Activated CD8-positive, alpha-beta memory T cell treated with anti-CD3 and anti-CD28 coated beads, Interleukin-2, amount 50 U/mL, for 4 hours (primary cell): ENCODE measurements at regions not wholly inside any gene's neighbourhood (a gene's known extent, or its start where the extent isn't known, plus 50 kb on each side); places are given as distances from the start of the nearest gene placed in this dataset.
"Not testable (repeated sequence)": the region's sequence is repeated elsewhere in the genome, so short reads cannot be mapped to it uniquely, and the experiment has no call there.

Experiments used
- DNase-seq: peaks from one replicate; pipeline ENCODE4 v3.0.0-alpha.2; 2020

DNA sequence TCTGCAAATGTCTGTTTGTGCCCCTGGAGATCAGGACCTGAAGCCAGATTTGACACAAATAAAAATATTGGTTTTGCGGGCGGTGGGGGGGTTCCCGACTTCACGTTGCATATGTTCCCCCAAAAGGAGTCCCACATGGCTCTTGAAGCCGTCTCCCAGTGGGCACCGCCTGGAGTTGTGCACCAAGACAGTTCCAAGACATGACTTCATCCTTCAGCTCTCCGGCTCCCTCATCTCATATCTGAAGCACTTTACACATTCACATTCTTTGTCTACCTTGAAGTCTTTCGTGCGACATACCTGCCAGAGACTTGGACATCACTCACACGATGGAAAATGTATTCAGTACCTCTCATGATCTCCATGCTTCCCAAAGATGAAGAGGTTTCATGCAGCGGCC is 362.8 kb upstream of the FOXK1 start:
- DNase-seq, result no peak

GRCh38 chr7:4325732-4326131 is 356.4 kb upstream of the FOXK1 start:
- no peak for DNase-seq

DNA sequence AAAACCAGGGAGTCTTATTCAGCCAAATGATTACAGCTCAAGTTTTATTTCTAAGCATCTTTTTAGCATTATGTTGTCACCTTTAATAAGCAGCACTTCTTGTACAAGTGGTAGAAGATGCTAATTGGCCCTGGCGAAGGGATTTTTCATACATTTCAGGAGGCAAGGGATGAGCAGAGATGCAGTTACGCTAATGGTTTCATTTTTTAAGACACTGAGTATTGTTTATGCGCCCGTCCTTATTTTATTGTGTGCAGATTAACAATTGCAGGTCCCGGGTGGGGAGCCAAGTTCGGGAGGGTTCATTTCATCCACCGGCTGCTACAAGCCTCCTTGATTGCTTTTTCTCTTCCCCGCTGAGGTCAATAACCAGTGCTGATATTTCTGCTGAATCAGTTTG is 350.4 kb upstream of the FOXK1 start:
- DNase-seq, result no peak

DNA sequence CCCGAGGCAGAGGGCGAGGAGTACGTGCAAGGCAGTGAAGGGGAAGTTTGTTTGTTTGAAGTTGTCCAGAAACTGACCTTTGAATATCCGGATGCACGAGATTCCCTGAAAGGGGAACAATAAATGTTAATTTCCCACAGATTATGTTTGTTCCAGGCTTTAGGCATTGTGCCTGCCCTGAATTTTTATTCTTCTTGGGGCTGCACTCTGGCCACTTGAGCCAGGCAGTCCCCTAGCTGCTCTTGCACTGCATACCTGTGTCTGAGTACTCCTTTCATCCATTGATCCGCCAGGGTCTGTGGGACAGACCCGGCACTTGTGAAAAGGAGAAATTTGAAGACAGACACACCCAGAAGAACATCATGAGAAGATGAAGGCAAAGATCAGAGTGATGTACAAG is 343.5 kb upstream of the FOXK1 start:
- no peak for DNase-seq

DNA sequence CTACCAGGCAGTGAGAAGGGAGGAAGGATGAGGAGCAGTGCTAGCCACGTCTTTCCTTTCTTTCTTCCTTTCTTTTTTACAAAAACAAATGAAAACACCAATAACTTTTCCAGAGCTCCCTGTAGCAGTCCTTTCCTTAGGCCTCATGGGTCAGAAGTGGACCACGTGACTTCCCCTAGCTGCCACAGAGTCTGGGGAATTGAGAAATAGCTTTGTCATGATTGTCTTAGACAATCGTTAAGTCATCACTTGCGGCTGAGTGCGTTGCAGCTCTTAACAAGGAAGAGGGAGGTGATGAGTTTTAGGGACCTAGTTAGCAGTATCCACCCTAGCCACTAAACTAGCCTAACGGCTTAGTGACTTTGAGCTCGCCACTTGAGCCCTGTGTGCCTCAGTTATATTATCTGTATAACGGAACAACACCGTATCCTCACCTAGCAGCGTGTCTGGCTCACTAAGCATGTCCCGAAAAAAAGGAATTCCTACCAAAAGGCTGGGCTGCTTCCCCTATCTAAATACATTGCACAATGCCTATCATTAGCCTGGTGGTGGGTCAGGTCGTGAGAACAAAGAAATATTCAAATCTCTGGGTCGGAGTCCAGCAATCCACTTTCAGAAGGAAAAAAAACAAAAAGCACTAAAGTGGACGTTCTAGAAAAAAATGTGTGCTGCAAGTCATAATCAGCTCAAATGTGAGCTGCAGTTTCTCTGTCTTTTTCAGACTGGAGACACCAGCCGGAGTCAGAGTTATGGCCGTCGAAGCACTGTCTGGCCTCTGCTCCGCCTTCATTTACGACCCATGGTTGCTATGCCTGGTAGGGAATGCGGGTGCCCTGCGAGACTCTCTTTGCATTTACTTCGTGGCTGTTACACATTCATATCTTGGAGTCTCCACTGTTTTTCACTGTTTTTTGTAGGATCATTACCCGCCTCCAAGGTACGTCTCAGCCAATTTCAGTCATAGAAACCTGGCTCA is 338.5 kb upstream of the FOXK1 start:
- no peak for DNase-seq

DNA sequence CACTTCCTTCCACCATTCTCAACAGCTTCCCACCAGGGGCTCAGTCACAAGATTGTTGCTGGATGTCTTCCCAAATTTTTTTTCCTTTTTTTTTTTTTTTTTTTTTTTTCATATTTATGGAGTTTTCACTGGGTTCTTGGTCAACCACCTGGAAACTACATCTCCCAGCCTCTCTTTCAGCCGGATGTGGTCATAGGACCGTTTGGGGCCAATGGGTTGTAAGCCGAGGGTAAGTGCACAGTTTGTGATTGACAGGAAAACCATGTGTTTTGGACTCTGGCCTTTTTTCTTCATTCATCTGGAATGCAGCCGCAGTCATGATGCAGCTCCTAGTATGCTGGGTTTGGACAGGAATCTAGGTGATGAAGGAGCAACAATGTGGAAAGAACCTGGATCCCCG is 337.1 kb upstream of the FOXK1 start:
- no peak for DNase-seq

DNA sequence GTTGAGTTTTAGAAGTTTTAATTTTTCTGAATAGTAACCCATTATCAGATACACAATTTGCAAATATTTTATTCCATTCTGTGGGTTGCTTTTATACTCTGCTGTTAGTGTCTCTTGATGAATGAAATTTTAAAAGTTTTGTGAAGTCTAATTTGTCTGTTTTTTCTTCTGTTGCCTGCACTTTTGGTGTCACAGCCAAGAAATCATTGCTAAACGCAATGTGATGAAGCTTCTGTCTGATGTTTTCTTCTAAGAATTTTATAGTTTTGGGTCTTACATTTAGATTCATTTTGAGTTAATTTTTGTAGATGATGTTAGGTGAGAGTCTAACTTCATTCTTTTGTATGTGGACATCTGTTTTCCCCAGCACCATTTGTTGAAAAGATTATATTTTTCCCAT is 330.0 kb upstream of the FOXK1 start:
- no peak for DNase-seq

- no peak for DNase-seq
These were observed 320.3 kb upstream of the FOXK1 start for GRCh38 chr7:4361774-4362173.

DNA sequence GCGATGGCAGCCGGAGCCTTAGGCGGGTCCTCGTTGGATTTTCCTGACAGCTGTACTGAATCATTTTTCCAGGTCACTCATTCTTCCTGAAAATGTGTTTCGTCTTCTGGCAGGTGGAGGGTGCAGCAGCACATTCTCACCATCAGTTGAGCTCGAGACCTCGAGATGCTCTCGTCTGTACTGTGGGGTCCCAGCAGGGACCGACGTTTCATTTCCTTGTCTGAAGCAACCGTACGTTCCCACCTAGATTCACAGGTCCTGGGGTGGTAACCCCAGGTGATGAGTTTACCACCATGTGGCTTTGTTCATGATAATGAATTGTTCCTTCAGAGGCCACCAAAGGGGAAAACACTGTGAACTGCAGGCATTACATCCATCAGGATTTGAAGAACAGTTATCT is 298.5 kb upstream of the FOXK1 start:
- no peak for DNase-seq

GRCh38 chr7:4386190-4386589 is 295.9 kb upstream of the FOXK1 start:
- no peak for DNase-seq

GRCh38 chr7:4391103-4391502 is 291.0 kb upstream of the FOXK1 start:
- not testable (repeated sequence) for DNase-seq

DNA sequence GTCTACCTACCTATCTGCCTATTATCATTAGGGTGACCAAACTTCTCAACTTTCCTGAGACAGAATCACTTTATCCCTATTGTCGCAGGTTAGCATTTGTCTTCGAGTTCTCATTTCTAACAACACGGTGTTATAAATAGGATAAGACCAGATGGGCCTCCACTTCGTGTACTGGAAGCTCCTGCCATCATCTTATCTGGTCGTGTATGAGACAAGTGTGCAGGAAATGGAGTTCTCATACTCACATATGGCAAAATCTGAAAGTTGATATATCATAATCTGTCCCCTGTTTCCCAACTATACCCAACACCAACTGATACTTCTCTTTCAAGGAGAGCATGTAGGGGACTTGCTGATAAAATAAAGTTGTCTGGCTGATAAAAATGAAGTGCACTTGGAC is 287.4 kb upstream of the FOXK1 start:
- DNase-seq, result no peak

- no peak for DNase-seq
These were observed 283.0 kb upstream of the FOXK1 start for GRCh38 chr7:4399121-4399520.

- no peak for DNase-seq
These were observed 282.5 kb upstream of the FOXK1 start for GRCh38 chr7:4399596-4399995.

DNA sequence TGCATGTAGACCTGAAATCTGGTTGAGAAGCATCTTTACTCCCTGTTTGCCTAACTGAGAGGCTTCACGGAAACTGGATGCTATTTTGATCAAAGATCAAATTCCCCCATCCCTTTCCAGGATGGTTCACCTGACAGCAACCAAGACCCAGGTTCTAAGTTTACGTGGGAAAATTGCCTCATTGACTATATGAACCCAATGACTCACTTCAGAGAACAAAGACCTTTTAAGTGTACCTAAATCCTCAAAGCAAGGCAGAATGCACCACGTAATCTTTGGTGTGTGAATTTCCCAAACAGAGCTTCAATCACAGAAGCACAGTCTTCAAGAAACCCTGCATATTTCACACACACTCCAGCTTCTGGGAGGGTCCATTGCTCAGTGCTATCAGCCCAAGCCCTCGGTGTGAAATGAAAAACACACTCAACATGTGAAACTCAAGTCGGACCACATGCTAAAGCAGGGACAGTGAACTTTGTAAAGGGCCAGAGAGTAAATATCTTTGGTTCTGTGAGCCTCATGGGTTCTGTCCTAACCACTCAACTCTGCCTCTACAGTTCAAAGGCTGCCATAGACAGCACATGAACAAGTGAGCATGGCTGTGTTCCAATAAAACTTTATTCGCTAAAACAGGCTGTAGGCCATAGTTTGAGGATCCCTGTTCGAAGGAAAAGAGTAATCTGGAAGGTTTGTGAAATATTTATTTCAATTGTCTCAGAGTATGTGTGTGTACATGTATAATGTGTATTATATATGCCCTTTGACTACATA is 275.6 kb upstream of the FOXK1 start:
- DNase-seq, result no peak

DNA sequence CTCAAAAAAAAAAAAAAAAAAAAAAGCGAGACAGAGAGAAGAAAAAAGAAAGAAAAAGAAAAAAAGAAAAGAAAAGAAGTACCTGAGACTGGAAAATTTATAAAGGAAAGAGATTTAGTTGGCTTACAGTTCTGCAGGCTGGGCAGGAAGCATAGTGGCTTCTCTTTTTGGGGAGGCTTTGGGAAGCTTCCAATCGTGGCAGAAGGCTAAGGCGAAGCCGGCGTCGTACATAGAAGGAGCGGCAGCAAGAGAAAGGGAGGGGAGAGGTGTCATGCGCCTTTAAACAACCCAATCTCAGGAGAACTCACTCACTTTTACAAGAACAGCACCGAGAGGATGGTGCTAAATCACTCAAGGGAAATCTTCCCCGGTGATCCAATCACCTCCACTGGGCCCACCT is 272.1 kb upstream of the FOXK1 start:
- DNase-seq, result no peak

- DNase-seq, result no peak
These were observed 265.6 kb upstream of the FOXK1 start for GRCh38 chr7:4416396-4417056.

GRCh38 chr7:4428526-4428925 is 253.6 kb upstream of the FOXK1 start:
- DNase-seq, result no peak

DNA sequence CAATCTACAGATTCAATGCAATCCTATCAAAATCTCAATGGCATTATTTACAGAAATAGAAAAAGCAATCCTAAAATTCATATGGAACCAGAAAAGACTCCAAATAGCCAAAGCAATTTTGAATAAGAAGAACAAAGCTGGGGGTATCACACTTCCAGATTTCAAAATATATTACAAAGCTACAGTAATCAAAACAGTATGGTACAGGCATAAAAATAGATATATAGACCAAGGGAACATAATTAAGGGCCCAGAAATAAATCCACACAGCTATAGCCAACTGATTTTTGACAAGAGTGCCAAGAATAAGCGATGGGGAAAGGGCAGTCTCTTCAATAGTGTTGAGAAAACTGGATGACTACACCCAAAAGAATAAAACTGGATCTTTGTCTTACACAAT is 251.9 kb upstream of the FOXK1 start:
- DNase-seq, result no peak

- no peak for DNase-seq
These were observed 247.8 kb upstream of the FOXK1 start for GRCh38 chr7:4434306-4434705.

DNA sequence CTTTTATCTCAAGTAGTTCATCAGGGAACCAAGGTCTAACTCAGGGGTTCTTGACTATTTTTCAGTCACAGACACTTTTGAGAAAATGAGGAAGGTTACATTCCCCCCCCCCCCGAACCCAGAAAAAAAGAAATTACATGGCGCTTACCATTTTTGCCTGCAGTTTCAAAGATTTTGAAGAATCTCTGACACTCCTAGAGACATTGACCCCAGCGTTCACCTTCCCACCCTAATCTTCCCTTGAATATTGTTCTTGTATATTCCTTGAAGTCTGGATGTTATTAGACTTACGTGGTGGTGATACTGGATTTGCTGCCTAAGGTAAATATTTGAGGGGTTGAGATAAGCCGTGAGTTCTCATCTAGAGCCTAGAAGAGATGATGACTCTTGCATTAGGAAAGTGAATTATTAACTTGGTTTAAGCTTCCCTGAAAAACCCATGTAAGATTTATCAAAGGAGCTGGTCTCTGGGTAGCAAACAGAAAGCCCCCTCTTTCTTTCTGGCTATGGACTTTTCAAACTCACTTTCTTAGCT is 245.7 kb upstream of the FOXK1 start:
- DNase-seq, result no peak

DNA sequence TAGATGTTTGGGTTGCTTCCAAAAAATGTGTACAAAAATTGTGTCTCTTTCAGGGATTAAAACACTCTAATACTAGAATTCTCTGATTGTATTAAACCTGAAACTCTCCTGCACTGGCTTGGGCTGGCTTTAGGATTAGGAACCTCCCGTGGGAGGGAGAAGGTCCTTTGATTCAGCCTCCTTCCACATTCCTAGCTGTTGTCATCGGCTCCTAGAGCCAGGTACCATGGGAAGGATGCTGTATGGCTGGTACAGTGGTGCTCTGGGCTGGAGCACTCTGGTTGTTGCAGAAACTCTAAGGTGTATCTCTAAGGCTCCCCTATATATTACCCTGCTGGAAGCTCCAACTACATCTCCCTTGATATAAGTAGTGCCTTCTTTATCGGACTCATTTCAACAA is 245.2 kb upstream of the FOXK1 start:
- DNase-seq, result no peak

DNA sequence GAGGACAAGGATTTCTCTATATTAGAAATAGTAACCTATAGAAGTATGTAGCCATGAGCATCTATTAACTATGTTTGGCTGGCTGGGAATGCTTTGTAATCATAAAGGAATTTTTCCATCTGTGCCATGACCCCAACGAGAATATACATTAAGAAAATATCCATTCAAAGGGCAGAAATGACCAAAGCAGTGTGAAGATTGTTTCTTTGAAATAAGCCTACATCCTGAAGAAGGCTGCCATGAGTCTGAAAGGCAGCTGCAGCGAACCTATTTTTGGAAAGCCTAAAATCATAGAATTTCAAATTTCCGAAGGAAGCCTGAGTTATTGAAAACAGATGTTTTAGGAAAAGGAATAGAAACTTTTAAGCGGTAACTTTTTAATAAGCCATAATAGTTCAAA is 244.2 kb upstream of the FOXK1 start:
- DNase-seq, result no peak
